OCI-LY1 (cell line): ENCODE measurements at regions not wholly inside any gene's neighbourhood (a gene's known extent, or its start where the extent isn't known, plus 50 kb on each side); places are given as distances from the start of the nearest gene placed in this dataset.
"Not testable (repeated sequence)": the region's sequence is repeated elsewhere in the genome, so short reads cannot be mapped to it uniquely, and the experiment has no call there.

ENCODE experiments used
- H2AFZ ChIP-seq: fragments of 200-600 bp; sonication (generic), shearing (Covaris generic); 2 replicates; pipeline ENCODE4 v1.6.0; 2014; ENCODE audit warnings: antibody characterized with exemption, mild to moderate bottlenecking, low read length
- H3F3A ChIP-seq: fragments of 200-600 bp; sonication (generic), shearing (Covaris generic); 2 replicates; pipeline ENCODE4 v1.6.0; 2014; ENCODE audit warnings: mild to moderate bottlenecking, antibody characterized with exemption, low read length, moderate library complexity; ENCODE audit not compliant: insufficient read depth
- H3K27ac ChIP-seq: fragments of 200-600 bp; sonication (generic); 2 replicates; pipeline ENCODE4 v1.5.1; 2014; ENCODE audit warnings: low read length, mixed run types, mild to moderate bottlenecking, low read depth; ENCODE audit not compliant: poor library complexity, severe bottlenecking
- H3K27me3 ChIP-seq: fragments of 200-600 bp; sonication (generic); 2 replicates; pipeline ENCODE4 v1.6.0; 2014; ENCODE audit warnings: antibody characterized with exemption, mild to moderate bottlenecking, low read length, moderate library complexity; ENCODE audit not compliant: insufficient read depth
- H3K36me3 ChIP-seq: fragments of 200-600 bp; sonication (generic); 2 replicates; pipeline ENCODE4 v1.6.1; 2014; ENCODE audit warnings: mild to moderate bottlenecking, antibody characterized with exemption, low read length, moderate library complexity, mixed read lengths; ENCODE audit not compliant: insufficient read depth
- H3K4me1 ChIP-seq: fragments of 200-600 bp; sonication (generic); 2 replicates; pipeline ENCODE4 v1.5.1; 2014; ENCODE audit warnings: mild to moderate bottlenecking, low read length, moderate library complexity; ENCODE audit not compliant: insufficient read depth, severe bottlenecking
- H3K4me2 ChIP-seq: fragments of 200-600 bp; sonication (generic), shearing (Covaris generic); 2 replicates; pipeline ENCODE4 v1.6.1; 2014; ENCODE audit warnings: low read length
- H3K4me3 ChIP-seq: fragments of 200-600 bp; sonication (generic); 2 replicates; pipeline ENCODE4 v1.5.1; 2014; ENCODE audit warnings: low read length, low read depth, mild to moderate bottlenecking, mixed read lengths; ENCODE audit not compliant: poor library complexity, severe bottlenecking
- H3K79me2 ChIP-seq: fragments of 200-600 bp; shearing (Covaris generic); 2 replicates; pipeline ENCODE4 v1.6.1; 2016; ENCODE audit warnings: mixed run types, low read length, mixed read lengths; ENCODE audit not compliant: insufficient read depth
- H3K9ac ChIP-seq: fragments of 200-600 bp; sonication (generic), shearing (Covaris generic); 2 replicates; pipeline ENCODE4 v1.6.1; 2014; ENCODE audit warnings: mild to moderate bottlenecking, low read length, mixed read lengths
- H3K9me2 ChIP-seq: fragments of 200-600 bp; sonication (generic), shearing (Covaris generic); 2 replicates; pipeline ENCODE4 v1.6.1; 2014; ENCODE audit warnings: low read depth, mild to moderate bottlenecking, low read length, mixed read lengths
- H3K9me3 ChIP-seq: fragments of 200-600 bp; shearing (Covaris generic); 2 replicates; pipeline ENCODE4 v1.6.1; 2014; ENCODE audit warnings: low read length, mixed read lengths
- H4K20me1 ChIP-seq: fragments of 200-600 bp; sonication (generic), shearing (Covaris generic); 2 replicates; pipeline ENCODE4 v1.6.0; 2016; ENCODE audit warnings: mild to moderate bottlenecking, low read length; ENCODE audit not compliant: insufficient read depth
- EZH2 ChIP-seq: fragments of 200-600 bp; sonication (generic), shearing (Covaris generic); IDR thresholded peaks from 2 replicates; pipeline ENCODE4 v1.8.0; 2017; ENCODE audit warnings: borderline replicate concordance, mixed run types, mild to moderate bottlenecking, antibody characterized with exemption, low read length, moderate library complexity, mixed read lengths
- TF ChIP-seq, protein P1 (sequence below): fragments of 200-600 bp; sonication (generic), shearing (Covaris generic); IDR thresholded peaks from 2 replicates; pipeline ENCODE4 v1.5.1; 2017; ENCODE audit warnings: mild to moderate bottlenecking, antibody characterized with exemption, low read length, moderate library complexity, mixed read lengths

DNA sequence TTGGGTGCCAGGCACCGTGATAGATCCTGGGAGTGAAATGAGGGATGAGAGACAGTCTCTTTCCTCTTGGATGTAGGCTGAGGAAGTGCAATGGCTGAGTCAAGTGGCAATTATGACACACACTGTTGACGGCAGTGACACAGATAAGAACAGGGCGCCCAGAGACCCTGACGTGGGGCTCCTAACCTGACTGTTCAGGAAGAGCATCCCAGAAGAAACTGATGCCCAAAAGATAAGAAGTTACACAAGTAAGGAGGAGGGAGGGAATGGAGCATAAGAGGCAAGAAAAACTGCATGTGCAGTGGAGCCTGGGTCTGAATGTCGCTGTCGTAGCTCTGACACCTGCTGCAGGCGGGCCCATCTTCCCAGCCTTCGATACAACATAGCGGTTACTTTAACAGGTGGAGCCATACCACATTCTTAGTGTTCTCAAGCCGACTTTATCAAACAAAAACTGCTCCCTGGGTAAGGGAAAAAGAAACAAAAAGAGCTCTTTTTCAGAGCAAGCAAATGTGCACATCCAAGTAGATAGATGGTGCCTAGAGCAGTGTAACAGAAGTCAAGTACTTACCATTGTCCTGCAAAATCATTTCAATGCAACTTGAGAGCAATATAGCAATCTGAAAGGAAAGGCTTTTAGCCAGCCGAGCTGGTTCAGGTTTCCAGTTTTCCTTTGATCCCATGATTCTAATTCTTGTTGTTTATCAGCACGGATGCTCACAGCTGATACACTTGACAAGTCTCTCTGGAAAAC is 463.9 kb upstream of the JARID2 start:
- no peak overlapping the region for H3K4me2 ChIP-seq
- H3K27ac ChIP-seq: no peak overlapping the region
- no peaks in the 10 kb centered on the region for H3K27me3 ChIP-seq
- no peaks in the 10 kb centered on the region for H3K9me2 ChIP-seq
- no peaks in the 10 kb centered on the region for H3K4me1 ChIP-seq
- no peaks in the 10 kb centered on the region for H3K36me3 ChIP-seq
- no peaks in the 10 kb centered on the region for H3K9me3 ChIP-seq
- H3K4me3 ChIP-seq: no peak overlapping the region
- H3K79me2 ChIP-seq: no peaks in the 10 kb centered on the region
- H4K20me1 ChIP-seq: no peaks in the 10 kb centered on the region
- TF ChIP-seq, protein P1, sequence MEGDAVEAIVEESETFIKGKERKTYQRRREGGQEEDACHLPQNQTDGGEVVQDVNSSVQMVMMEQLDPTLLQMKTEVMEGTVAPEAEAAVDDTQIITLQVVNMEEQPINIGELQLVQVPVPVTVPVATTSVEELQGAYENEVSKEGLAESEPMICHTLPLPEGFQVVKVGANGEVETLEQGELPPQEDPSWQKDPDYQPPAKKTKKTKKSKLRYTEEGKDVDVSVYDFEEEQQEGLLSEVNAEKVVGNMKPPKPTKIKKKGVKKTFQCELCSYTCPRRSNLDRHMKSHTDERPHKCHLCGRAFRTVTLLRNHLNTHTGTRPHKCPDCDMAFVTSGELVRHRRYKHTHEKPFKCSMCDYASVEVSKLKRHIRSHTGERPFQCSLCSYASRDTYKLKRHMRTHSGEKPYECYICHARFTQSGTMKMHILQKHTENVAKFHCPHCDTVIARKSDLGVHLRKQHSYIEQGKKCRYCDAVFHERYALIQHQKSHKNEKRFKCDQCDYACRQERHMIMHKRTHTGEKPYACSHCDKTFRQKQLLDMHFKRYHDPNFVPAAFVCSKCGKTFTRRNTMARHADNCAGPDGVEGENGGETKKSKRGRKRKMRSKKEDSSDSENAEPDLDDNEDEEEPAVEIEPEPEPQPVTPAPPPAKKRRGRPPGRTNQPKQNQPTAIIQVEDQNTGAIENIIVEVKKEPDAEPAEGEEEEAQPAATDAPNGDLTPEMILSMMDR: no peak
- no peak for TF ChIP-seq EZH2
- no peak overlapping the region for H3K9ac ChIP-seq
- no peaks in the 10 kb centered on the region for H3F3A ChIP-seq
- H2AFZ ChIP-seq: no peak overlapping the region

DNA sequence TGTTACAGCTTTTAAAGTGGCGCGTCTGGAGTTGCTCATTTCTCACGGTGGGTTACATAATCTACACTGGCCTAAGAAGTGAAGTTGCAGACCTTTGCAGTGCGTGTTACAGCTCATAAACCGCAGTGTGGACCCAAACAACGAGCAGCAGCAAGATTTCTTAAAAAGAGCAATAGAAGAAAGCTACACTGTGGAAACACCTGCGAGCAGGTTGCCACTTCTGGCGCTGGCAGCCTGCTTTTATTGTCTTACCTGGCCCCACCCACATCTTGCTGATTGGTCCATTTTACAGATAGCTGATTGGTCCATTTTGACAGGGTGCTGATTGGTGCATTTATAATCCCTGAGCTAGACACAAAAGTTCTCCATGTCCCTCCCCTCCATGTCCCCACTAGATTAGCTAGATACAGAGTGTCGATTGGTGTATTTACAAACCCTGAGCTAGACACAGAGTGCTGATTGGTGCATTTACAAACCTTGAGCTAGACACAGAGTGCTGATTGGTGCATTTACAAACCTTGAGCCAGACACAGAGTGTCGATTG is 462.9 kb upstream of the JARID2 start:
- not testable (repeated sequence) for H3K4me1 ChIP-seq, H3K36me3 ChIP-seq, H3K9me3 ChIP-seq, H2AFZ ChIP-seq, H3K9me2 ChIP-seq, H3K4me2 ChIP-seq, H4K20me1 ChIP-seq, H3K79me2 ChIP-seq, H3K9ac ChIP-seq, H3K27me3 ChIP-seq, H3F3A ChIP-seq, H3K4me3 ChIP-seq, H3K27ac ChIP-seq

DNA sequence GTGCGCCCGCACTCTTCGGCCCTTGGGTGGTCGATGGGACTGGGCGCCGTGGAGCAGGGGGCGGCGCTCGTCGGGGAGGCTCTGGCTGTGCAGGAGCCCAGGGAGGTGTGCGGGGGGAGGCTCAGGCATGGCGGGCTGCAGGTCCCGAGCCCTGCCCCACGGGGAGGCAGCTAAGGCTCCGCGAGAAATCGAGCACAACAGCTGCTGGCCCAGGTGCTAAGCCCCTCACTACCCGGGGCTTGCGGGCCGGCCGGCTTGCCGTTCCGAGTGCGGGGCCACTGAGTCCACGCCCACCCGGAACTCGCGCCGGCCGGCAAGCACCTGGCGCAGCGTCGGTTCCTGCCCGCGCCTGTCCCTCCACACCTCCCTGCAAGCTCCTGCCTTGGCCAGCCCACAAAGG is 462.3 kb upstream of the JARID2 start:
- Histone ChIP-seq H3K27me3 (no peaks in the 10 kb centered on the region), H4K20me1 (no peaks in the 10 kb centered on the region), H3F3A (no peaks in the 10 kb centered on the region), H3K4me1 (no peaks in the 10 kb centered on the region), H3K9me3 (no peaks in the 10 kb centered on the region), H3K9ac (no peak overlapping the region), H3K36me3 (no peaks in the 10 kb centered on the region), H2AFZ (no peak overlapping the region), H3K4me3 (no peak overlapping the region), H3K79me2 (no peaks in the 10 kb centered on the region), H3K9me2 (no peaks in the 10 kb centered on the region), H3K27ac (no peak overlapping the region), H3K4me2 (no peak overlapping the region)
- no peak for TF ChIP-seq EZH2
- TF ChIP-seq, protein P1: no peak
